ENCODE measurements at regions not wholly inside any gene's neighbourhood (a gene's known extent, or its start where the extent isn't known, plus 50 kb on each side); places are given as distances from the start of the nearest gene placed in this dataset.

DNA sequence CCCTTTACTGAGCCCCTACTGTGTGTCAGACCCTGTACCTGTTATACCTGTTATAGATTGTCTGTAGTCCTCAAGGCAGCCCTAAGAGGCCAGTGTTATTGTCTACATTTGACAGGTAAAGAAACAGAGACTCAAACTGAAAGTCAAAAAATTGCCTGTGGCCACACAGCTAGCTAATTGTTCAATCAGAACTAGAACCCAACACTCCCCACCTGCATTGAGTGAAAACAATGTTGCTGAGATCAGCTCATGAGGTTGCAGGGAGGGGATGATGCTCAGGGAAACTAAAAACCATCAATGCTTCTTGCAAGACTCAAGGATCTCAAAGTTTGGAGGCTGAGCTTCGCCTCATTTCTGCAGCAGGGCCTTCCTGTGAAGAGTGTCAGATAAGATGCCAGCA lies 109.5 kb upstream of the LMO4 start:
- no peak for DNase-seq (ENCODE audit: low spot score)
- ATAC-seq = no peak

DNA sequence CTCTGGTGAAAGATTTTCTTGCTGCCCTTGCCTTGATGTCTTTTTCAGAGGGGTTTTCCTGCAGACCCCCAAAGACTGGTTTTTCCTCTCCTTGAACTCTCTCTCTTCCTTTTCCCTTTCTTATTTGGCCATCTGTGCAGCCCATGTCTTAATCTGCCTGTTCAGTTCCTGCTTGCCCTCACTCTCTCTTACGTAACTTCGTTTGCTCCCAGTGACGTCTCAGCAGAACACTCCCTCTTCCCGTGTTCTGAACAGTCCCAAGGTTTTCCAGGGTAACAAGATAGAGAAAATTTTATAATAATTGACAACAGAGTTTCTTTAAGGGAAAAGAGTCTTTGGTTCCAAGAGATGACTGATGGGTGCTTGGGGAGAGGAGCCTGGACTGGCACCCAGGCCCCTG lies 109.1 kb upstream of the LMO4 start:
- DNase-seq (ENCODE audit: low spot score) (no peak), ATAC-seq (peak; percentile 46)

DNA sequence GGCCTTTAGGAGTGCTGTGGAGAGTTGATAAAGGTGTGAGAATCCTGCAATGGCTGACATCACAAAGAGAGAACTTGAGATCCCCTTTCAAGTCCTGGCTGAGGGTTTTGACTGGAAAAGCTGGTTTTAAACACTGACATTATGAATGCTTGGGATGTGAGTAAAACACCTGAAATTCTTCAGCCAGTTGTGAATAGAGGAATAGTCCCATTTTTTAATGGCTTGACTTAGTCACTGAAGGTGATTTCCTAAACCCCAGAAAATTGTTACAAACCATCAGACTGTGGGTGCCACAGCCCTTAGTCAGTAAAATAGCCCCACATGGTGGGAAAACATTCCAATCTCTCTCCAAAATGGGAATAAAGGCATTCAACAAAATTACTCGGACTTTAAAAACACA lies 107.7 kb upstream of the LMO4 start:
- ATAC-seq (no peak), DNase-seq (ENCODE audit: low spot score) (no peak)

DNA sequence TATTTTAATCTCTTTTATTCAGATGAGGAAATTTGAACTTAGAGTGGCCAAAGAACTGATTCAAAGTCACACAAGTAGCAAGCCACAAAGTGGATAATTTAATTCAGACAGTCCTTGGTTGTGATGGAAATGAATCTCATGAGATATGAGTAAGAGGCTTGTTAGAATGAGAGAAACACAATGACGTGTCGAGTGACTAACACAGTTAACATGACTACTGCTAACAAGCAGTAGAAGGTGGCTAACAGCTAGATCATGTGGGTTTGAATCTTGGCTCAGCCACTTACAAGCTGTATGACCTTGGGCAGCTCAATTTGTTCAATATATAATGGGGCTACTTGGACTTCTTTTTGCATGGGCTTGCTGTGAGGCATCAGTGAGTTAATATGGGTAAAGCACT lies 104.5 kb upstream of the LMO4 start:
- no peak for ATAC-seq
- DNase-seq (ENCODE audit: low spot score) = no peak

DNA sequence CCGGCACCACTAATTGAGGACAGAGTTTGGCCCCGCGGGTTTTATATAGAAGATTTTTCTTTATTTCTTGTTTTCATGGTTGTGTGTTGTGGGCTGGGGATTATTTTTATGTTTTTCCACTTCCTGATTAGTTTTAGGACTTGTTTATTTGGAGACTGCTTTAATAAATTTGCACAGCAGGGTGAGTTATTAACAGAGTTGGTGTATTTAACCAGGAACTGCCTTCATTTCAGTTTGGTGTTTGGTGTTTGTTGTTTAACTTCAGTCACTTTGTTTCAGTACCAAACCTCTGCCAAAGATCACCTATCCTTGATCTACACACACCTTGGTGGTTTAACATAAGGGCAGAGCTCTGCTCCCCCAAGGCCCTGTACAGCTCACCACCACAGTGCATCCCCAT lies 103.5 kb upstream of the LMO4 start:
- ATAC-seq = no peak
- DNase-seq (ENCODE audit: low spot score) = no peak

DNA sequence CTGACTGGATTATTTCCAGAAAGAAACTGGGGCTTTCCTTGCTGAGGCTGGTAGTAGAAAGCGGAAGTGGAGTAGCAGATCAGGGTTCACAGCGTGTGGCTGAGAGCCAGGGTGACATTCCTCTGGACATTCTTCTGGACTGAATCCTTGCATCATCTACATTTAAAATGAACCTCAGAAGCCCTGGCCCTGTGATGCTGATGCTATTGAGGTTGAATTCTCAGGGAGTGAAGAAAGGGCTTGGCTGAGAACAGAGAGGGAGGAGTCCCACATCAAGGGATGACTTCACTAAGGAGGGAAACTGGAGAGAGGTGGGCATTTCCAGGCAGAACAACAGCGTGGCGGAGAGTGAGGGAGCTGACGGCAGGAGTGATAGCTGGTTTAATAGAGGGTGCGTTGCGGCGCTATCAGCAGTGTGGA lies 102.3 kb upstream of the LMO4 start:
- peak; percentile 51 for DNase-seq (ENCODE audit: low spot score)
- ATAC-seq = peak; percentile 73

DNA sequence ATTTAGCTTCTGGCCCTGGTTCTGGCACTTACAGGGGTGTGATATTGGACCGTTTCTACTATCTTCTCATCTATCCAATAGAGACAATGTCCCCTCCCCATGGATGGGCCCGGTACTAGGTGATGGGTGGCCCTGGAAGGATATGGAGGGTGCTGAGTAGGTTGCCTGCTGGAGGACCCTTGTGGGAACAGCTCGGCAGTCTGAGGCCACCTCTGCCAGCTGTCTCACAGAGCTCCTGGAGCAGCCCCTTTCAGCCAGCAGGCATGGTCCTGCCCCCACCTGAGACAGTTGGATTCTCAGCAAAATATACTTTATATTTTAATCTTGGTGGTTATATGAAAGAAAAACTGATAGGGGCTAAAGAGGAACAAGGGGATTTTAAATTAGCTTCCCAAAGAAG lies 101.0 kb upstream of the LMO4 start:
- DNase-seq (ENCODE audit: low spot score) (no peak), ATAC-seq (no peak)

DNA sequence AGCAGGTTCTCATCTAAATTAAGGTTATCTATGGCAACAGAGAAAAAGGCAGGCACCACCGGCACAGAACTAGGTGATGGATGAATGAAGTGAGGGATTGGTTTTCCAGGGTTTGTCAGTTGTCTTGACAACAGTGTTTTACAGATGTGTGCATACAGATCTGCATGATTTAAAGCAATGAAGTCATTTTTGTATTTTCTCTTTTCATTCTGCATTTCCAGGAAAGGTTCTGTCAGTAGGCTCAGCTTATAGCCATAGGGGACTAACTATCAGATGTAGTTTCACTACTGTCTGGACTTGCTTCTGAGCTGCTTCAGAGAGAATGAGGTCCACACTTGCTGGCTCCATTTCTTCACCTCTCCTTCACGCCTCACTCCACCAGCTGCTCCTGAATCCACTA lies 98.2 kb upstream of the LMO4 start:
- ATAC-seq = no peak
- no peak for DNase-seq (ENCODE audit: low spot score)

DNA sequence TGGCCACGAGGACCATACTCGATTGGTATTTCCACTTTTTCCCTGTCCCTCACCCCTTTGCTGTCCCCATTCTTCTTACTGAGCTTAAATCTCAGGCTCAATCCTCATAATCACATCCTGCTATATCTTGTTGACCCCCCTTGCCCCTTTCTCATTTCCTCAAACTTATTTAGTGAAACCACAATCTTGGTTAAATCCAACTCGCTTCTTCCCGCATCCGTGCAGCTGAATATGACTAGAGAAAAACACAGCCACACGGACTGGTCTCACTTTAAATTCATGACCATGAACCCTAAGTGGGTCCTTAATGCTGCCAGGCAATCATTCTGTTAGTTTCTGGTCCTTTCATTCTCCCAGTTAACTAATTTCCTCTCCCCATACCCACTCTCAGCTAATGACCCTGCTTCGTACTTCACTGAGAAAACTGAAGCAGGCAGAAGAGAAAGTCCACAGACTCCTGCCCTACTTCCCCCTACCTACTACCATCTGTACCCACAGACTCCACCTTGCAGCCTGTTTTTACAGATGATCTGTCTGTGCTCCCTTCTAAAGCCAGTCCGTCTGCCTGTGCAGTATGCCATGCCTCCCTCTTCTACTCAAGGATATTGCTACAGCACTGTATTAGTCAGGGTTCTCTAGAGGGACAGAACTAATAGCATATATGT lies 96.8 kb upstream of the LMO4 start:
- DNase-seq (ENCODE audit: low spot score) (no peak), ATAC-seq (no peak)

DNA sequence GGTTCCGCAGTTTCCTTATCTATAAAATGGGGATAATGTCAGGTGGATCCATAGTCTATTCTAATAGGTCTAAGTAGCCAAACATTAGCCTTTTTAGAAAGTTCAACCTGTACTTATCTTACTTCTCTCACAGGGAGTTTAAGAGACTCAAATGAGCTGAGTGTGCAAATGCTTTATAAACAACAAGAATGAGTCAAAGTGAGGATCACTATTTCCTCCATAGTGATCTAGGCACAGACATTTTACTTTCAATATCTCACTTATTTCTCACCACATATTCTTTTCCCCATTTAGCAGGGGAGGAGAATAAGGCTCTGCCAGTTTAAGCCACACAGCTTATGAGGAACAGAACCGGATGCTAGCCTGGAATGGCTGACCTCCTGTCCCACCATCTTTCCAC lies 92.1 kb upstream of the LMO4 start:
- no peak for DNase-seq (ENCODE audit: low spot score)

DNA sequence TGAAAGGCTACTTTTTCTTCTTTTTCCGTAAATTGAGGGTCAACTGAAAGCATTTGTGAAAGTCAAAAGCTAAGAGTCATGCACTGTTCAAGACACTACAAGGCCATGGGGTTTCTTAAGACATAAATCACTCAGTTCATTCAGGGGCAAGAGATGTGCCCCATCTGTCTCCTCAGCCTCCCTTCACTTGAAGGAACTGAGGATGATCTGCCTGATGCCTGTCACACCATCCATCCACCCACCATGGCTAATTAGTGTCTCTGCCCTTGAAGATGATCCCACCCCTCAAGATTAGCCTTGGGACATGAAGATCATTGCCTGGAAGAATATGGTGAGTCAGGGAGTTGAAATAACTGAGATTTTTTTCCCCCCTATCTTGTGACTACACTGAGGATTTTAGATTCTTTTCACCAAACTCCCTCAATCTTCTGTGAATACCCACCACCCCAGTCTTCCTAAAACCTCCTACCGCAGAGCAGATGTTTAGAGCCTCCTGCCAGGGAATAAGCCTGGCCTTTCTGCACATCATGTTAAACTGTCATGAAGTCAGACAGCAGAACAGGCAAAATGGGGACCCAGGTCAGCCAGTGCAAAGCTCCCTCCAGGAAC lies 88.6 kb upstream of the LMO4 start:
- DNase-seq (ENCODE audit: low spot score) (no peak), ATAC-seq (no peak)

More for the DNA sequence above, 92.1 kb upstream of the LMO4 start:
- no peak for ATAC-seq

DNA sequence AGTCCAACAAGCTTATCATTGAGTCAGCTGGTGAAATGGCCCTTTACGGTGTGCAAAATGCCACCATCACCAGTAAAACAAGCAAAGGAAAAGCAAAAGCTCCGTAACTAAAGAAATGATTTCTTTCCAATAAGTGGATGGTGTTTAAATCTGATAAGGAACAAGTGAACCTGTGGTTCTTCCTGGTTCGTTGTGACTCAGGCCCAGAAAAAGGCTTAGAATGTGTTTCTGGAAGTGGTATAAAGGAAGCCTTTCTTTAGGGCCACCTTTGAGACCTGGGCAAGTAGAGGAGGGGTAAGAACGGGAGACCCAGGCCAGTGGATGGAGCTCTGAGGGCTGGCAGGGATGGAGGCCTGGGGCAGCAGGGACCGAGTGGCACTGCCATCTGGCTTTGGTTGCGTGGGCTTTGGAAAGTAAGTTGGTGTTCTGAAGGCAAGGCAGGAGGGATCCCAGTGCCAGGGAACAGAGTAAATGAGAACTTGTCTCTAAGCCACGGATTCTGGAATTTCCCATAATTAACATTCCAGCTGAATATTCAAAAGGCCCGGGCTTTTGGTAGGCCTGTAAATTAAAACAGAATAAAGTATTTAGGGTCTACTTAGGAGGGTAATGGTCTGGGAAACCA lies 87.9 kb upstream of the LMO4 start:
- ATAC-seq = no peak
- DNase-seq (ENCODE audit: low spot score) = no peak

DNA sequence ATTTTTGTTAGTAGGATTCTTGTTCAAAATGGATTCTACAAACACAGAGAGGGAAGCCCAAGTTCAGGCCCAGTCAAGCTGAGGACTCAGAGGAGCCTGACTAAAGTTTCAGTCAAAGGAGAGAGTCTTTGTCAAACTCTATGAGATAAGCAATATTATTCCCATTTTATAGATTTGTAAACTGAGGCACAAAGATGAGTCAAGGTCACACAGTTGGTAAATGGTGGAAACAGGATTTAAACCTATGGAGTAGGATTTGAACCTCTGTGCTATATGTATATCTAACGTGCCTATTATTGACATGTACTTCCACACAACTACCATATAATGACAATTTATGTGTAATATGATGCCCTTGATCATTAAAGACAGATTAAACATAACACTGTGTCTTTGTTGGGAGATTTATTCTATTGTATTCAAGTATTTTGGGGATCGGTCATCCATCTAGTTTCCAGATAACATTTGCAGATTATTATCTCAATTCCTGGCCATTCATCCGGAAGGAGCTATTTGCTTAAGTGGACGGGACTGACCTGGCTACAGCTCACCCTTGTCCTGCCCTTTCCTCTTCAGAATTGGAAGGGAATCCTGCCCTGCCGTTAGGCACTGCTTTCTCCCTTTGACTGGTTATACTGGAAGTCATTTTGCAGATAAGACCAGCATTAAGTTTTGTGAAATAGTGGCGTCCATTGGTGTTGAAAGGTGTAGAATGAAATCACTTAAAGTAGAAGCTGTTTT lies 86.1 kb upstream of the LMO4 start:
- no peak for DNase-seq (ENCODE audit: low spot score)
- ATAC-seq = no peak

DNA sequence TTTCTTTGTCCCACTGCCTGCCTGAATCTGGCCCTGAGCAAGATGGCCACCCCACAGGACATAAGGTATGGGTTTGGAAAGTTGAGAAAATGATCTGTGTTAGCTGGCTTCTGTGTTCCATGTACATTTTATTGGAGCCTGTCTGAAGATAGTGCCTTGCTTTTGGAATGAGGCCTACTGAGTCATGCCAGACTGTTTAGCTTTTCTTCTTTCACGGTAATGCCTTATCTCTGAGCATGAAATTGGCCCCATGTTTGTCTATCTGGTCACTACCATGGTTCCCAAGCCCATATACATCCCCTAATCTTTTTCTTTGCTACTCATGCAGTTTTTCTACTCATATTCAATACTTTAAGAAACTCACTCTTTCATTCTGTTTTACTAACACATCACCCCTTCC lies 85.1 kb upstream of the LMO4 start:
- DNase-seq (ENCODE audit: low spot score) (no peak), ATAC-seq (no peak)

DNA sequence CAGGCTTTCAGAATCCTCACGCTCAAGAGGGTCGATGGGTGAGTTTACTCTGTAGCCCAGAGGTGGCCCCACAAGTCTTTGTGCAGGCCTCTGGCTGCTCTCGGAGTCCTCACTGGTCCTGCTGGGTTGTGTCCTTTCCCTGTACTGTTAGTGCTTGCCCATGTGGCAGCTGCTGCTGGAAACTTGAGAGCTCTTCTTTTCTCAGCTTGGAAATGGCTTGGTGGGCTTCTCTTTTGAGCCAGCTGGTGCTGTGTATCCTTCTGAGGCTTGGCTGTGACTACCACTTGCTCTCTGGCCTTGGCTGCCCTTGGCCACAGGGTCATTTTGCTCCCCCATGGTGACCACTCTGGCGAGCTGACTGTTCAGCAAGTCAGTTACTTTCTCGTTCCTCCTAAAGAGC lies 82.2 kb upstream of the LMO4 start:
- DNase-seq (ENCODE audit: low spot score) (no peak), ATAC-seq (no peak)

DNA sequence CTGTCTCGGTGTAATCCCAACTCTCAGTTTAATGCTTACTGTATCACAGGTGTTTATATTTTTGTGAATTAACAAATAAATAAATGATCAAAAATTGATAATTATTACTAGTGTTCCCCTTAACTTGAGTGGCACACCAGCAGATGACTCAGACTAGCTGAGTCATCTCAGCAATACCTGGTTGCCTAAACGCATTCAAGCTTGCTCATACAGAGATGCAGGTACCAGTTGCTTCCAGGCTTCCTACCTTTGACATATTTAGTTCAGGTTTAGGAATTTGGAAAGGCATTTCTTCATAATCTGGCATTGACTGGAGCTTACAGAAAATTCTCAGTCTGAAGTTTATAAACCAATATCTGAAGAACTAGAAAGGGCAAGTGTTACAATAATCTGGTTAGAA lies 78.9 kb upstream of the LMO4 start:
- no peak for DNase-seq (ENCODE audit: low spot score)
- ATAC-seq = no peak

DNA sequence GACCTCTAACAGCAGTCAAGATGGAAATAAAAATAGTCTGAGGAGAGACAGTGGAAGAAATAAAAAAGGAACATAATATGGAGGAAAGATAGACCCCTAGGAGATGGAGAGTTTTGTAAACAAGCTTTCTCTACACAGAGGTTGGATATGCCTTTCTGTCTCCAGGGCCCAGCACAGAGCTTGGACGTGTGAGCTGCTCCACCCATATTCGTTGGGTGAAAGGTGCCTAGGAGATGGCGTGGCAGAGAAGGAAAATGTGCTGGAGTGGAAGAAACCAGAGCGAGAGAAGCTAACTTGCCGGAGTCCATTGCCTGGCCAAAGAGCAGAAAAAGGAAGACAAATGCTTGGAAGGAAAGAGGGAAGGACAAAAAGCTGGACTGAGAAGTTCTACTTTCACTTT lies 78.3 kb upstream of the LMO4 start:
- DNase-seq (ENCODE audit: low spot score) (no peak), ATAC-seq (no peak)

DNA sequence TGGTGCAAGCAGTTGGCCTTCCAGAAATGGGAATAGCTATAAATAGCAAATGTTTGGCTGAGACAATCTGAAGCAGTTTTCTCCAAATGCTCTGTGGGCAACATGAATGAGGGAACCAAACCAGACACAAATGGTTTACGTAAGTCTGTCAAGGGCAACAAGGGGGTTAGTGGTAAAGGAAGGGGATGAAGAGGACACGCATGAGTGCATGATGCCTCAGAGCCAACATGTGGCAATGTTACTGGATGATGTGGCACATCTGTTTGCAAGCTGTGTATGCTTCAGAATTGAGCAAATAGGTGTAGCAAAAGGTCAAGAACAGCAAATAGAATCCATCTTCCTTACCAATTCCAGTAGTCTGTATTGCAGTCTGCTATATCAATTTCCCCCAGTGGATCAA lies 76.3 kb upstream of the LMO4 start:
- no peak for ATAC-seq
- no peak for DNase-seq (ENCODE audit: low spot score)

DNA sequence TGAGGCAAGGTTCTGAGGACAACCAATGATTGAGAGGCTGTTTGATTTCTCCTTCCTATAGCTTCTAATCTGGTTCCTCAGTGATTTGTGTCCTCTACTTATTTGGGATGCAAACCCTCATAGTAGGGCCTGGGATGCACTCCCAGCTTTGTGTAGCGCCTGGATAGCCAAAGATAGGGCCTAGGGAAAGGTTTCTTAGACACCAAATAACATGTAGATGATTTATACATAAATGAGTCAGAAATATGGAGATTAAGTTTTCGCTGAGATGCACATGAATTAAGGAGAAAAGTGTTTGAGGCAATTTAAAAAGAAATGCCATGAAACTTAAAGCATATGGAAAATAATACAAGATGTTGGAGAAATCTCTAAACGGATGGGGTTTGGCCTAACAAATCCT lies 66.0 kb upstream of the LMO4 start:
- DNase-seq (ENCODE audit: low spot score) (no peak), ATAC-seq (no peak)

DNA sequence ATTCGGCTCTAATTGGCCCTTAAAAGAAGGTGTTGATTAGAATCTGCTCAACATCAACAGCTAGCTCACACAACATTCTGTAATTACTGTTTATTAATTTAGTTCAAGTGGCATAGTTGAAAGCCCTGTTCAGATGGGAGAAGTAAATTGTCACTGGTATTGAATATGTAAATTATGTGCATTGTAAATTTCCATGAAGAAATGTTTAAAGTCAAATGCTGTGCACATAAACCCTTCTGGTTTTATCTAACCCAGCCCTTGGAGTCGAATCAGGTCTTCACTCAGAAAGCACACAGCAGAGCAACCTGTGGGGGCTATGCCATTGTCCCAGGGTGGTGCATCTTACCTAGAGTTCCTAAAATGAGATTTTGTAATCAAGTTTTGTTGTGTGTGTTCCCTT lies 65.4 kb upstream of the LMO4 start:
- ATAC-seq = no peak
- no peak for DNase-seq (ENCODE audit: low spot score)

DNA sequence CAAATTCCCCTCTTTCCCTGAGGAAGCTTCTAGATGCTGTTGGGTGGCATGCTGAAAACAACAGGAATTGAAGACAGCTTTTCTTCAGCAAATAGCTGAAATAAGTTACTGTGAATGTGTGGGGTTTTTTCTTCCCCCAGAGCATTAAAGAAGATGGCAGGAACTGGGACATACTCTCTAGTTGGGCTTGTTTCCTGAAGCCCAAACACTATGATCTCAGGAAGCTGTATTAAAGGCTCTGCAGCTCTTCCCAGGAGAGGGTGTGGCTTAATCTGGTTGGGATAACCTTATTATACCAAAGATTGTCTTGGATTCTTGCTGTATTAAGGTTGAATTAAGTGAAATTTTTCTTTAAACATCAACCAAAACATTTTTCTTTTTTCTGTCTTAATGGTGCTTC lies 64.9 kb upstream of the LMO4 start:
- ATAC-seq = no peak
- no peak for DNase-seq (ENCODE audit: low spot score)

DNA sequence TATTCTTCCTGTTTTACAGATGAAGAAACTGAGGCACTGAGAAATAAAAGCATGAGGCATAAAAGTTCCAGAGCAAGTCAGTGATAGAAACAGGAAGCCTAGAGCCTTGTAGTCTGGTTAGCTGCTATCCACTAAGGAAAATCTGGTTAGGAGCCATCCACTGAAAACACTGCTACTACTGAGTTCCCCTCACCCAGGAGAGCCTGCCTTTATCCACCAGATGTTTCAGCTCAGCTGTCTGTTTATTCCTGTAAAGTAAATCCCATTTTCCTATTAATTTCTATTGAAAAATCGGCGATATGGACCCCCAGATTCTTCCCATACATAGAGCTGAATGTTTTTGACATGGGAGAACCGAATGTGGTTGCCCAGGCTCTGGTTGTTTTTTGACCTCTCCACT lies 63.7 kb upstream of the LMO4 start:
- ATAC-seq = no peak
- DNase-seq (ENCODE audit: low spot score) = no peak

Measured in left lobe of liver (tissue), 2 donors.